ENCODE measurements at regions not wholly inside any gene's neighbourhood (a gene's known extent, or its start where the extent isn't known, plus 50 kb on each side); places are given as distances from the start of the nearest gene placed in this dataset.
"Not testable (repeated sequence)": the region's sequence is repeated elsewhere in the genome, so short reads cannot be mapped to it uniquely, and the experiment has no call there.

DNA sequence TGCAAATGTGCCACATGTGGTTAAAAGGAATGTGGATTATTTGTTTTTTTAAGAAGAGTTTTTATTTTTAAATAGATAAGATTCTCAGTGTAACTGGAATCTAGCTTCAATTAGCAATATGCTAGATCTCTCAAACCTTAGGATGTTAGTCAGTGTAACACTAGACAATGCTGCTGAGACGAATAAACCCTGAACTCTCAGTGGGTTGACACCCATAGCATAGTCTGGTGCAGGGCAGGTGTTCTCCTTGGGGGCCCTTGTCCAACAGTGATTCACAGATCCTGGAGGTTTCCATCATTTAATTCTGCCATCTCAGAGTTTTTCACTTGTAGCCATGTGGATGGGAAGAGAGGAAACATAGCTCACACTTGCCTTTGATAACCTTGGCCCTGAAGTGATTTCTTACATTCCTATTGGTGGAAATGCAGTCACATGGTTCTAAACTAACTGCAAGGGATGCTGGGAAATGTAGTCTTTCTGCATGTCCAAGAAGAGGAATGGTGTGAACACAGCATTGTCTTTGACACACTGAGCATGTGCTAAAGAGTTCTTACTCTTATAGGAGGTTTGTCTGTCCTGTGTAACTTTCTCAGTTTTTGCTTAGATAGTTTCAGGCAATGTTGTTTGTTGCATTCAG is 110.4 kb upstream of the EEF2KMT start:
- not testable (repeated sequence) for TF ChIP-seq CTCF (IDR thresholded peaks at IDR 0.05); POLR2A (IDR thresholded peaks at IDR 0.05); POLR2AphosphoS5 (IDR thresholded peaks at IDR 0.05); EP300 (IDR thresholded peaks at IDR 0.05; ENCODE audit: low read depth)

Data from transverse colon (tissue), 4 donors.